Endodermal cell (in vitro differentiated cells): ENCODE measurements at regions not wholly inside any gene's neighbourhood (a gene's known extent, or its start where the extent isn't known, plus 50 kb on each side); places are given as distances from the start of the nearest gene placed in this dataset.
A peak's percentile ranks its signal among the peaks of the same experiment; 100 is the strongest.

Source experiments
- DNase-seq: peaks from one replicate; pipeline ENCODE4 v3.0.0-alpha.2; 2017
- H3K27ac ChIP-seq: 2 replicates; pipeline ENCODE4 v1.5.1; 2013; ENCODE audit warnings: mild to moderate bottlenecking, low read depth, low read length, moderate library complexity
- H3K27me3 ChIP-seq: 2 replicates; pipeline ENCODE4 v1.6.1; 2013; ENCODE audit warnings: mild to moderate bottlenecking, low read length, moderate library complexity; ENCODE audit not compliant: insufficient read depth, control insufficient read depth, poor library complexity, severe bottlenecking
- H3K36me3 ChIP-seq: 2 replicates; pipeline ENCODE4 v1.7.0; 2013; ENCODE audit warnings: mild to moderate bottlenecking, low read length, moderate library complexity; ENCODE audit not compliant: control insufficient read depth, insufficient read depth
- H3K4me1 ChIP-seq: one replicate; pipeline ENCODE4 v1.7.0; 2013; ENCODE audit warnings: low read length; ENCODE audit not compliant: control insufficient read depth, insufficient read depth
- H3K4me3 ChIP-seq: 2 replicates; pipeline ENCODE4 v1.5.1; 2013; ENCODE audit warnings: mild to moderate bottlenecking, low read length, moderate library complexity
- H3K9ac ChIP-seq: 2 replicates; pipeline ENCODE4 v1.6.1; 2013; ENCODE audit warnings: mild to moderate bottlenecking, low read length, moderate library complexity; ENCODE audit not compliant: poor library complexity, severe bottlenecking; ENCODE audit errors: extremely low read depth
- H3K9me3 ChIP-seq: 2 replicates; pipeline ENCODE4 v1.6.1; 2013; ENCODE audit warnings: mild to moderate bottlenecking, low read length, moderate library complexity; ENCODE audit not compliant: control insufficient read depth
- H3K27ac Mint-ChIP-seq: 2 replicates; pipeline ENCODE4 v1.8.0; 2020; ENCODE audit warnings: mixed read lengths
- H3K27me3 Mint-ChIP-seq: 2 replicates; pipeline ENCODE4 v1.8.0; 2021; ENCODE audit warnings: mild to moderate bottlenecking, mixed read lengths; ENCODE audit not compliant: insufficient read depth
- H3K36me3 Mint-ChIP-seq: 2 replicates; pipeline ENCODE4 v1.8.0; 2020; ENCODE audit warnings: low read depth, mixed read lengths
- H3K4me1 Mint-ChIP-seq: 2 replicates; pipeline ENCODE4 v1.8.0; 2020; ENCODE audit warnings: mixed read lengths
- H3K4me3 Mint-ChIP-seq: 2 replicates; pipeline ENCODE4 v1.8.0; 2020; ENCODE audit warnings: mild to moderate bottlenecking, moderate library complexity, mixed read lengths
- H3K9me3 Mint-ChIP-seq: 2 replicates; pipeline ENCODE4 v1.8.0; 2020; ENCODE audit warnings: mild to moderate bottlenecking, mixed read lengths
- WGBS, 2 experiments: methylation state at CpG; one replicate each; pipeline versions ENCODE4 v1.1.5 to v1.1.7; 2013; ENCODE audit warnings: missing lambda C conversion rate in 2 of 2, mixed read lengths in 1 of 2; ENCODE audit not compliant: insufficient coverage in 1 of 2, insufficient read length in 1 of 2; 5-methylcytosine and 5-hydroxymethylcytosine counted together
- TF ChIP-seq, protein P1 (sequence below): fragments of 200-600 bp; sonication (generic); conservative IDR thresholded peaks from 2 replicates; pipeline ENCODE4 v1.5.0; 2021; ENCODE audit warnings: antibody characterized with exemption, mild to moderate bottlenecking

DNA sequence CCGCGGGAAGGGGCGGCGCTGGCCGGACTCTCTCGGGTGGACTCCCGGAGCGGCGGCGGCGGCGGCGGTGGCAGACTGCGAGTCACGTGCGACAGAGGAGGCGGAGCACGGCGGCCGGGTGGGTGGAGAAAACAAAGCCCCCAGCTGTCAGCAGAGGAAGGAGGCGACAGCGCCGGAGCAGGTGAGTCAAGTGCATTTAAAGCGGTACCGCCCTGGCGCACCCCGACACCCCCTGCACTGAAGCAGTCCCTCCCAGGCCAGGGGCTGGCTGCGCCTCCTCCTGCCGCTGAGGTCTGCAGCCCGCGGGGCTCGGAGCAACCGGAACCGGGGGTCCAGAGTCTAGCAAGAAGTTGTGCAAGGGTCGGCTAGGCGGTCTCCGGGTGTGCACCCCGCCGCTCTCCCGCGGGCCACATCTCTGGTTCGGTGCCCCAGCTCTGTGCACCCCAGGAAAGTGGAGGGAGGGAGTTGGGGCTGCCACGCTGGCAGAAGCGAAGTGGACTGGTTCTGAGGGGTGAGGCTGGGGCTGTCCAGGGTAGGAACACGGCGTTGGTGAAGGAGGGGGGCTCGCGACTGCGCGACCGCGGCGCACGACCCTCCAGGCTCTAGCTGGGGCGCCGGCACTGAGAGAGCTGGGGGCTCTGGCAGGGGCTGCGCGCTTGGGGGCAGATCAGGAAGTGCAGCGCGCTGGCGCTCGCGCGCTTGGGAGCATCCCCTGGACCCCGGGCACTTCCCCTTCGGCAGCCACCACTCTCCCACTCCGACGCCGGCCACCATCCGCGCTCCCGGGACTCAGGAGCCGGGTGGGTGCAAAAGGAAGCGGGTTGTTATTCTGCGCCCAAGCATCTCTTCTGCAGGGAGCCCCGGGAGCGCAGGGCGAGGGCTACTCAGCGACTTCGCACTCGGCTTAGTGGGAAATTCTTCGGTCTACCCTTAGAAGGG lies 64.0 kb upstream of the MAPRE2 start:
- peak; percentile 93 for DNase-seq
- Histone ChIP-seq H3K4me1 (peaks cover 4% of the 10 kb centered on the region), H3K27ac (no peak overlapping the region), H3K4me3 (peak overlapping the region; percentile 89), H3K27me3 (peaks cover 78% of the 10 kb centered on the region), H3K36me3 (no peaks in the 10 kb centered on the region), H3K9me3 (no peaks in the 10 kb centered on the region), H3K9ac (peak overlapping the region; percentile 21)
- H3K9me3 Mint-ChIP-seq = no peaks in the 10 kb centered on the region
- H3K36me3 Mint-ChIP-seq = no peaks in the 10 kb centered on the region
- H3K4me3 Mint-ChIP-seq = peak overlapping the region; percentile 68
- no peak overlapping the region for H3K27ac Mint-ChIP-seq
- TF ChIP-seq, protein P1, sequence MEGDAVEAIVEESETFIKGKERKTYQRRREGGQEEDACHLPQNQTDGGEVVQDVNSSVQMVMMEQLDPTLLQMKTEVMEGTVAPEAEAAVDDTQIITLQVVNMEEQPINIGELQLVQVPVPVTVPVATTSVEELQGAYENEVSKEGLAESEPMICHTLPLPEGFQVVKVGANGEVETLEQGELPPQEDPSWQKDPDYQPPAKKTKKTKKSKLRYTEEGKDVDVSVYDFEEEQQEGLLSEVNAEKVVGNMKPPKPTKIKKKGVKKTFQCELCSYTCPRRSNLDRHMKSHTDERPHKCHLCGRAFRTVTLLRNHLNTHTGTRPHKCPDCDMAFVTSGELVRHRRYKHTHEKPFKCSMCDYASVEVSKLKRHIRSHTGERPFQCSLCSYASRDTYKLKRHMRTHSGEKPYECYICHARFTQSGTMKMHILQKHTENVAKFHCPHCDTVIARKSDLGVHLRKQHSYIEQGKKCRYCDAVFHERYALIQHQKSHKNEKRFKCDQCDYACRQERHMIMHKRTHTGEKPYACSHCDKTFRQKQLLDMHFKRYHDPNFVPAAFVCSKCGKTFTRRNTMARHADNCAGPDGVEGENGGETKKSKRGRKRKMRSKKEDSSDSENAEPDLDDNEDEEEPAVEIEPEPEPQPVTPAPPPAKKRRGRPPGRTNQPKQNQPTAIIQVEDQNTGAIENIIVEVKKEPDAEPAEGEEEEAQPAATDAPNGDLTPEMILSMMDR = no peak
- WGBS, 2 experiments = 0% methylated on average over 25 to 82 of the region's 82 CpGs
- peaks cover 84% of the 10 kb centered on the region for H3K27me3 Mint-ChIP-seq
- H3K4me1 Mint-ChIP-seq = peaks cover 27% of the 10 kb centered on the region

DNA sequence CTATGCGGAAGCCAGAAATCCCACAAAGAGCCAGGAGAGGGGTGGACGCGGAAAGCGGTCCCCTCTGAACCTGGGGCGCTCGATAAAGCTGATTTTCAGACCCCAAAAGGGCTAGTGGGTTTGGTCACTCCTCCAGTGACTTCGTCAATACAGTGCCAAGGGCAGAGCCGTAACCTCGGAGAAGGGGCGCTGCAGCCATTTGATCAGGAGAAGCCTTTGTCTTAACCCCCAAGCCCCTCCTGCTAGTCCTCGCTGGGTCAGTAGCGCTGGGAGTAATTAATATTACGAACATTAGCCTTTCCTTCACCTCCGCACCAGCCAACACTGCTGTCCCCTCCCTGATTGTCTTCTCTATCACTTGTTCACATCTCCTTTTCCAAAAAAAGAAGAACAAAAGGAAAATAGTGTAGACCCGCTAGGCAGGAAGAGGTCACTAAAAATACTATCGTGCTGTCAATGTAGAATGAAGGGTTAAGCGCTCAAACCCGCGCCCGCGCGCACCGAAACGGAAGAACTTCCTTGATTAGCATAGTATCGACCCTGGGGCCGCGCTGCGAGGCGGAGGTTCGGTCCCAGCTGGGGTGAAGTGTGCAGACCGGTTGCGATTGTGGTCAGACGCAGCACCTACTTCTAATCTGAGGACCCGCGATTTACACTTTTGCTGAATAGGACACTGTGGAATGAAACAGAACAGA lies 63.2 kb upstream of the MAPRE2 start:
- DNase-seq = peak; percentile 82
- Histone ChIP-seq H3K27me3 (peaks cover 70% of the 10 kb centered on the region), H3K36me3 (no peaks in the 10 kb centered on the region), H3K27ac (no peak overlapping the region), H3K9me3 (no peaks in the 10 kb centered on the region), H3K4me3 (peak overlapping the region; percentile 89), H3K4me1 (peaks cover 4% of the 10 kb centered on the region), H3K9ac (peak overlapping the region; percentile 21)
- WGBS, 2 experiments = 0% methylated on average over 31 to 35 of the region's 35 CpGs
- TF ChIP-seq, protein P1 = no peak
- Mint-ChIP-seq H3K36me3 (no peaks in the 10 kb centered on the region), H3K27me3 (peaks cover 80% of the 10 kb centered on the region), H3K4me3 (peak overlapping the region; percentile 68), H3K4me1 (peaks cover 27% of the 10 kb centered on the region), H3K27ac (no peak overlapping the region), H3K9me3 (no peaks in the 10 kb centered on the region)

DNA sequence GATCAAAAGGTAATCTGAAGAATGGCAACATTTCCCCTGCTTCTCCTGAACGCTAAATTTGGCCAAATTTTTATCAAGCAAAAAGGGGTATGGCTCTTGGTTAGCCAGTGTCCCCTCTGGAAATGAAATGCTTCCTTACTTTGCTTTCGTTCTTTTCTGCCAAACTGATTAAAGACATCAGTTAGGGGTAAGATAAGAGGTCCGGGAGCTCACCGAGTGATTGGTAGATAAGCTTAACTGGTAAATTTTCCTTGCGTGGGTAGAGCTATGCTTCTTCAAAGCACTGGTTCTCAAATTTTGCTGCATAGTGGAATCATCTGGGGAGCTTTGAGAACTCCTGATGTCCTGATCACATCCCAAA lies 62.7 kb upstream of the MAPRE2 start:
- Mint-ChIP-seq H3K27ac (no peak overlapping the region), H3K27me3 (peaks cover 75% of the 10 kb centered on the region), H3K4me3 (peak overlapping the region; percentile 68), H3K4me1 (peaks cover 27% of the 10 kb centered on the region), H3K9me3 (no peaks in the 10 kb centered on the region), H3K36me3 (no peaks in the 10 kb centered on the region)
- 0 to 1% methylated on average over 4 to 5 of the region's 5 CpGs for WGBS, 2 experiments
- DNase-seq = peak; percentile 42
- no peaks in the 10 kb centered on the region for H3K36me3 ChIP-seq
- TF ChIP-seq, protein P1 = no peak
- peaks cover 4% of the 10 kb centered on the region for H3K4me1 ChIP-seq
- peak overlapping the region; percentile 89 for H3K4me3 ChIP-seq
- H3K9me3 ChIP-seq = no peaks in the 10 kb centered on the region
- no peak overlapping the region for H3K27ac ChIP-seq
- peaks cover 64% of the 10 kb centered on the region for H3K27me3 ChIP-seq
- H3K9ac ChIP-seq = peak overlapping the region; percentile 21
